Effector memory CD4-positive, alpha-beta T cell (primary cell): ENCODE measurements at regions not wholly inside any gene's neighbourhood (a gene's known extent, or its start where the extent isn't known, plus 50 kb on each side); places are given as distances from the start of the nearest gene placed in this dataset.

Experiments used
- DNase-seq, 3 donors: peaks; one replicate each; pipeline ENCODE4 v3.0.0-alpha.2; 2020
- H3K27ac ChIP-seq: 2 replicates; pipeline ENCODE4 v1.7.0; 2013; ENCODE audit warnings: mild to moderate bottlenecking, low read length, moderate library complexity; ENCODE audit not compliant: insufficient read depth, poor library complexity, severe bottlenecking
- H3K27me3 ChIP-seq: replicated peaks from 2 replicates; pipeline ENCODE4 v1.7.0; 2013; ENCODE audit warnings: mild to moderate bottlenecking, low read length; ENCODE audit not compliant: insufficient read depth, control insufficient read depth, poor library complexity, severe bottlenecking
- H3K36me3 ChIP-seq: 2 replicates; pipeline ENCODE4 v1.7.0; 2013; ENCODE audit warnings: mild to moderate bottlenecking, low read length, moderate library complexity; ENCODE audit not compliant: control insufficient read depth, insufficient read depth
- H3K4me1 ChIP-seq: 2 replicates; pipeline ENCODE4 v1.7.0; 2013; ENCODE audit warnings: low read length, mild to moderate bottlenecking; ENCODE audit not compliant: control insufficient read depth, insufficient read depth, poor library complexity, severe bottlenecking
- H3K4me3 ChIP-seq: 2 replicates; pipeline ENCODE4 v1.7.0; 2013; ENCODE audit warnings: low read length, low read depth, mild to moderate bottlenecking; ENCODE audit not compliant: insufficient read depth, poor library complexity, severe bottlenecking
- H3K9me3 ChIP-seq: 2 replicates; pipeline ENCODE4 v1.7.0; 2013; ENCODE audit warnings: mild to moderate bottlenecking, low read length, moderate library complexity; ENCODE audit not compliant: control insufficient read depth

DNA sequence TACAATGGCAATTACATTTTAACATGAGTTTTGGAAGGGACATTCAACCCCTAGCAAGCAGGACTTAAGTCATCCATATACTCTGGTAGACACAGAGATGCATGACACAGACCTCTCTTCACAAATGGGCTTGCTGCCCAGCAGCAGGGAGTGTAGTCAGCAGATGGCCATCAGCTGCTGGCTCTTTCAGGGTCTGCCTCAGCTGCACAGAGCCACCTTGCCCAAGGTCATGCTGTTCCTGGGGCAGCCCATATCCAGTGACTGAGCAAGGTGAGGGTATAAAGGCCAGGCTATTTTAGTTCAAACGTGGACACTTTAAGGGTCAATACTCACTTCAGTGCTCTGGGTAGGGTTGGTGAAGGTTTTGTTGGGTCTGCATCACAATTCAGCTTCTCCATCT is 58.3 kb upstream of the JDP2 start:
- Histone ChIP-seq H3K4me3 (no peak overlapping the region), H3K4me1 (no peaks in the 10 kb centered on the region), H3K27ac (no peak overlapping the region), H3K27me3 (no peaks in the 10 kb centered on the region), H3K36me3 (no peaks in the 10 kb centered on the region), H3K9me3 (no peaks in the 10 kb centered on the region)
- DNase-seq: no peak

DNA sequence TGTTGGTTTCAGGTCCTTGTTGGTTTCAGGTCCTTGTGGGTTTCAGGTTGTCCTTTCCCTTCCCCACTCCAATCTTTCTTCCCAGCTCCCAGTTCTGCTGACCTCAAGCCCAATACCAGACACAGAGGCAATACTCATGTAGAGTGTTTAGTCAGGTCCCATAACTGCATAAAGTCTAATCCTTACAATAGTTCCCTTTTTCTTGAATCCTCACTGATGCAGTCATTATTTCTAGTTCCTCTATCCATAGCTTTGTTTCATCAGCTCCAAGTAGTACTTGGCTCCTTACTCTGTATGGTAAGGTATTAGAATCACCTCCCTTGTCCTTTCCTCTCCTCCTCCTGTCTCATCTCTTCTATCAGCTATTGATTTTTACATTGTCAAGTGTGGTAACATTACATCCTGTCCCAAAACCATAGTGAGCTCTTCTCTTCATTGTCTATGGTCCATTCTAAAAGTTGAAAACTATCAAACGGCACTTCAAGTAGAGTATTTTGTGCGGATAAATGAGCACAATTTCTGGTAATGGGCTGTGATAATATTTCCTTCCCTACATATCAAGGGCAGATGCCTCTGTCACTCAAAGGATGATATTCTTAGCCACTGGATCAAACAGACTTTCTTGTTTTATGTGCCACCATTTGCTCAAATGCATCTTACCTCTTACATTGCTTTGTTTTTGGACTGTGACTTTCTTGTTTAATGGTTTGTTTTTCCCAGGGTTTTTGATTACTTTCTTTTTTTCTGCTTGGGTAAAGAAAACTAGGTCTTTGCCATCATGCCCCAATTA is 57.2 kb upstream of the JDP2 start:
- no peak for DNase-seq
- no peak overlapping the region for H3K27ac ChIP-seq
- H3K36me3 ChIP-seq: no peaks in the 10 kb centered on the region
- no peaks in the 10 kb centered on the region for H3K4me1 ChIP-seq
- no peak overlapping the region for H3K4me3 ChIP-seq
- no peaks in the 10 kb centered on the region for H3K27me3 ChIP-seq
- no peaks in the 10 kb centered on the region for H3K9me3 ChIP-seq

DNA sequence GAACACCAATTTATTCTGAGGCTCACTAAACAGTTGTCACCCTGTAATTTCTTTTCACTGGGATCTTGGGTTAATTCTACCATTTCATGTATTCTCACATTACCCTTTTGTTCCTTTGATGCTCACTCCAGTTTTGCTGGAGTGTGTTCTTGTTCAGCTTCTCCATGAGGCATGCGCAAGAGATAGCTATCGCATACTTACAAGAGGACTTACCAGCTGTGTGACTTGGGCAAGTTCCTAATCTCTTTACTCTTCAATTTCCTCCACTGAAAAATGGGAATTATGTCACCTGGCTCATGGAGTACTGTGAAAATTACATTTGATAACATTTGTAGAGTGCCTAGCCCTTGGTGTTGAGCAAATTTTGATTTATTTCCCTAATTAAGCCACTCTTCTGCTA is 56.5 kb upstream of the JDP2 start:
- Histone ChIP-seq H3K9me3 (no peaks in the 10 kb centered on the region), H3K27ac (no peak overlapping the region), H3K36me3 (no peaks in the 10 kb centered on the region), H3K4me3 (no peak overlapping the region), H3K4me1 (no peaks in the 10 kb centered on the region), H3K27me3 (no peaks in the 10 kb centered on the region)
- no peak for DNase-seq

DNA sequence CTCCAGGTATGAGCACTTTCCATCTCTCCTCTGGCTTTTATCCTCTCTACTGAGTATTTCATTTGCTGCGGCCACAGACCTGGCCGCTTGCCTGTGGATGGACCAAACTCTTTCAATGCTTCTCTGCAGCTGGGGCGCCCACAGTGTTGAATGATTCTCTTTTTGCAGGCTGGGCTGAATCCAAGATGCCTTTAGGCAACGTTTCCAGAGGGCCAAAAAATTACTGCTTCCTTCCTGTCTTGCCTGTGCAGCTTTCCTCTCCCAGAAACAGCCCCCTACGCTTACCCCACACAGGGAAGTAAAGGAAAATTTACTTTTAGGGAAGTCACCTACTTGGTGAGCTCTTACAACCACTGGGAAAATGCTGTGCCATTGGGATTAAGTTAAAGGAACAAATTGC is 55.6 kb upstream of the JDP2 start:
- Histone ChIP-seq H3K4me3 (no peak overlapping the region), H3K36me3 (no peaks in the 10 kb centered on the region), H3K9me3 (no peaks in the 10 kb centered on the region), H3K27me3 (no peaks in the 10 kb centered on the region), H3K4me1 (no peaks in the 10 kb centered on the region), H3K27ac (no peak overlapping the region)
- no peak for DNase-seq

DNA sequence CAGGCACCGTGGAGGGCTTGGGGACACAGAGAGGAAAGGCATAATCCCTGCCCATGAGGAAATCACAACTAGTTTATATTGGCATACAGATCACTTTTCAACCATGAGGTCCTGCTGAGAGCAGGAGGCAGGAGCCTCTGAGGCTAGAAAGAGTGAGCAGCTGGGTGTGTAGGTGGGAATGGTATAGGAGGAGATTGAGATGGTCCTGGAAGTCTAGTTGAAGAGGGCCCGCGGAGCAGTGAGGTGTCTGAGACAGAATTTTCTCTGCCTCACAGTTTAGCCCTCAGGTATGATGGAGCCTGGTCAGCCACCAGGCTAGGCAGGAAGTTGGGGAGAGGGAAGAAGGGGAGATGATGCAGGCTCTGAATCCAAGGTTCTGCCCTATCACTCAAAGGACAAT is 54.7 kb upstream of the JDP2 start:
- Histone ChIP-seq H3K27ac (no peak overlapping the region), H3K4me1 (no peaks in the 10 kb centered on the region), H3K36me3 (no peaks in the 10 kb centered on the region), H3K4me3 (no peak overlapping the region), H3K9me3 (no peaks in the 10 kb centered on the region), H3K27me3 (no peaks in the 10 kb centered on the region)
- DNase-seq: no peak

DNA sequence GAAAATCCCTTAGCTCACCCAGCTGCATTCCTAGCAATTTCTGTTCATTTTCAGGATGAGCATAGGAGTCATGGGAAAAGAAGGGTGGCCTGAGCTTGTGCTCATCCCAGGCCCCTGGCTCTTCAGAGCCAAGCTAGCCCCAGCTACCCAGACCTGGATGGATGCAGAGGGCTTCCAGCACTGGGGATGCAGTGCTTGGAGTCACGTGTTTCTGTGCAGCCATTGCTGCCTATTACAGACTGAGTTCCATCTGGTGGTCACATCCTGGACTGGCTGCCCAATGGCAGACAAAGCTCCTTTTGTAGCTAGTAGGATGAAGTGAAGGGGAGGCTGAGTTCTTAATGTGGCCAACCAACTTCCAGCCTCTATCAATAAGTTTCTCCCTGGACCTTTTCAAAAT is 54.2 kb upstream of the JDP2 start:
- Histone ChIP-seq H3K27ac (no peak overlapping the region), H3K36me3 (no peaks in the 10 kb centered on the region), H3K4me1 (no peaks in the 10 kb centered on the region), H3K4me3 (no peak overlapping the region), H3K9me3 (no peaks in the 10 kb centered on the region), H3K27me3 (no peaks in the 10 kb centered on the region)
- DNase-seq: no peak

DNA sequence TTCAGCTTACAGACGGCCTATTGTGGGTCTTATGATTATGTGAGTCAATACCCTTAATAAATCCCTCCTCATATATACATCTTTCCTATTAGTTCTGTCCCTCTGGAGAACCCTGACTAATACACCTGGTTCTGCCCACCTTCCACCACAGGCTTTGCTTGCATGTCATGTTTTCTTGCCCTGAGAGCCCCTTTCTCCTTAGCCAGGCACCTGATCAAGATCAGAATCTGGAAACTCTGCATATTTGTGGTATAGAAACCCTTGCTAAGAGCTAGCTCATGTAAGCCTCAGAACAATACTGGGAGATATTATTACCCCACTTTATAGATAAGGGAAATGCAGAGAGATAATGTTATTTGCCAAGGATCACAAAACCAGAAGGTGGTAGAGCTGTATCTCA is 52.9 kb upstream of the JDP2 start:
- Histone ChIP-seq H3K27ac (no peak overlapping the region), H3K9me3 (no peaks in the 10 kb centered on the region), H3K4me3 (no peak overlapping the region), H3K36me3 (no peaks in the 10 kb centered on the region), H3K27me3 (no peaks in the 10 kb centered on the region), H3K4me1 (no peaks in the 10 kb centered on the region)
- DNase-seq: no peak

DNA sequence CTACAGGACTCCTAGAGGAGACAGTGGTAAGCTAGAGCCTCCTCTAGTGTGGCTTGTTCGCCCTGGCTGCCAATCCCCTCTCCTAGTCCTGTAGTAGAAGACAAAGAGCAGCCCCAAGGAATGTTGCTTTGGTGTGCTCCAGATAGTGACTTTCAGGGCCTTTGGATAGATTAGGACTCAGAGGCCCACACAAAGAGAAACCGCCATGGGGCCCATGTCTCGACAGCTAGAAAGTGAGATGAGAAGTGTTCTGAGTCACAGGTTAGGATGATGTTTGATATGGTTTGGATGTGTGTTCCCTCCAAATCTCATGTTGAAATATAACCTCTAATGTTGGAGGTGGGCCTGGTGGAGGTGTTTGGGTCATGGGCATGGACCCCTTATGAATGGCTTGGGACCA is 51.8 kb upstream of the JDP2 start:
- H3K27me3 ChIP-seq: no peaks in the 10 kb centered on the region
- H3K36me3 ChIP-seq: no peaks in the 10 kb centered on the region
- no peak overlapping the region for H3K4me3 ChIP-seq
- H3K4me1 ChIP-seq: no peaks in the 10 kb centered on the region
- no peak for DNase-seq
- no peak overlapping the region for H3K27ac ChIP-seq
- no peaks in the 10 kb centered on the region for H3K9me3 ChIP-seq
